ENCODE measurements at regions not wholly inside any gene's neighbourhood (a gene's known extent, or its start where the extent isn't known, plus 50 kb on each side); places are given as distances from the start of the nearest gene placed in this dataset.

DNA sequence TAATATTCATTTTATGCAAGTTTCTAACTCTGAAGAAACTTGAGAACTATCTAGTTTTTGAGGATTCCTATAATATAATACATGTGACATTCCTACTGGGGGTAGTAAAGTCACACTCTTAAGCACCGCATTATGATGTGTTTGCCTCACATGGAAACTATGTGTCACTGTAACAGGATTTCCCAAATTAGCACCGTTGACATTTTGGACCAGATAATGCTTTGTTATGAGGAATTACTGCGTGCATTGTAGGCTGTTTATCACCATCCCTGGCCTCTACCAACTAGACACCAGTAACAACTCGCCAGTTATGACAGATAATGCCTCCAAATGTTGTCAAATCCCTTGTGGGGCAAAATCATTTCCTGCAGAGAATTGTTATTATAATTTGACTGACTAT lies 267.8 kb downstream of the RAP2B start:
- TF ChIP-seq, protein P1, sequence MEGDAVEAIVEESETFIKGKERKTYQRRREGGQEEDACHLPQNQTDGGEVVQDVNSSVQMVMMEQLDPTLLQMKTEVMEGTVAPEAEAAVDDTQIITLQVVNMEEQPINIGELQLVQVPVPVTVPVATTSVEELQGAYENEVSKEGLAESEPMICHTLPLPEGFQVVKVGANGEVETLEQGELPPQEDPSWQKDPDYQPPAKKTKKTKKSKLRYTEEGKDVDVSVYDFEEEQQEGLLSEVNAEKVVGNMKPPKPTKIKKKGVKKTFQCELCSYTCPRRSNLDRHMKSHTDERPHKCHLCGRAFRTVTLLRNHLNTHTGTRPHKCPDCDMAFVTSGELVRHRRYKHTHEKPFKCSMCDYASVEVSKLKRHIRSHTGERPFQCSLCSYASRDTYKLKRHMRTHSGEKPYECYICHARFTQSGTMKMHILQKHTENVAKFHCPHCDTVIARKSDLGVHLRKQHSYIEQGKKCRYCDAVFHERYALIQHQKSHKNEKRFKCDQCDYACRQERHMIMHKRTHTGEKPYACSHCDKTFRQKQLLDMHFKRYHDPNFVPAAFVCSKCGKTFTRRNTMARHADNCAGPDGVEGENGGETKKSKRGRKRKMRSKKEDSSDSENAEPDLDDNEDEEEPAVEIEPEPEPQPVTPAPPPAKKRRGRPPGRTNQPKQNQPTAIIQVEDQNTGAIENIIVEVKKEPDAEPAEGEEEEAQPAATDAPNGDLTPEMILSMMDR (IDR thresholded peaks at IDR 0.05) = no peak
- no peak for TF ChIP-seq POLR2AphosphoS5 (IDR thresholded peaks at IDR 0.05)

Data from suprapubic skin (tissue), 3 donors.